Left lung (tissue), 4 donors: ENCODE measurements at regions not wholly inside any gene's neighbourhood (a gene's known extent, or its start where the extent isn't known, plus 50 kb on each side); places are given as distances from the start of the nearest gene placed in this dataset.

Source experiments
- ATAC-seq: fragments of 200-7000 bp; cut with Tn5 transposase; one replicate; pipeline ENCODE4 v1.9.1; 2020; ENCODE audit warnings: moderate library complexity
- DNase-seq, 4 donors: peaks; one replicate each; pipeline ENCODE4 v3.0.0-alpha.2; 2013 to 2020
- H3K27ac ChIP-seq, 2 donors: fragments of 200-600 bp; sonication (generic) in 1 of 2; one replicate each; pipeline versions ENCODE4 v1.5.0 to v1.8.0; 2020 to 2021
- H3K27me3 ChIP-seq, 2 donors: fragments of 200-600 bp; sonication (generic) in 1 of 2; one replicate each; pipeline versions ENCODE4 v1.5.0 to v1.8.0; 2020 to 2021
- H3K36me3 ChIP-seq, 2 donors: fragments of 200-600 bp; sonication (generic) in 1 of 2; one replicate each; pipeline versions ENCODE4 v1.5.0 to v1.8.0; 2020 to 2021
- H3K4me1 ChIP-seq, 2 donors: fragments of 200-600 bp; one replicate each; pipeline ENCODE4 v1.8.0; 2021
- H3K4me3 ChIP-seq, 2 donors: fragments of 200-600 bp; sonication (generic) in 1 of 2; one replicate each; pipeline versions ENCODE4 v1.5.0 to v1.8.0; 2020 to 2021; ENCODE audit warnings: mild to moderate bottlenecking in 1 of 2
- H3K9me3 ChIP-seq, 2 donors: fragments of 200-600 bp; sonication (generic) in 1 of 2; one replicate each; pipeline versions ENCODE4 v1.5.0 to v1.8.0; 2020 to 2021
- CTCF ChIP-seq, 2 donors: fragments of 200-600 bp; sonication (generic) in 1 of 2; IDR thresholded peaks; one replicate each; pipeline versions ENCODE4 v1.5.0 to v1.8.0; 2021; ENCODE audit warnings: antibody characterized with exemption in 2 of 2
- intact Hi-C, 2 donors: fragments of 100-400 bp; cut with DNase I; formaldehyde crosslinking; loops; one replicate each; pipeline versions ENCODE4 v1.11.2 to v1.14.2; 2022
- donor health status: DM: no; HTN: yes; CAD: no.
- donor health status: DM: no; HTN: no; CAD: no.

GRCh38 chr6:54578261-54578660 lies 268.3 kb upstream of the FAM83B start:
- Histone ChIP-seq H3K36me3 (no peaks in the 10 kb centered on the region), H3K4me1 (no peaks in the 10 kb centered on the region), H3K4me3 (no peak overlapping the region), H3K27me3 (no peaks in the 10 kb centered on the region), H3K9me3 (peaks cover 0 to 7% of the 10 kb centered on the region in 2 donors), H3K27ac (no peak overlapping the region)
- no peak for TF ChIP-seq CTCF (IDR thresholded peaks at IDR 0.05)
- DNase-seq (no peak), ATAC-seq (no peak)
- intact Hi-C loops, result no loop called here

GRCh38 chr6:54579011-54579410 lies 267.6 kb upstream of the FAM83B start:
- H3K4me1 ChIP-seq, result no peaks in the 10 kb centered on the region
- no peaks in the 10 kb centered on the region for H3K36me3 ChIP-seq
- H3K4me3 ChIP-seq, result no peak overlapping the region
- H3K27ac ChIP-seq, result no peak overlapping the region
- ATAC-seq (no peak), DNase-seq (no peak)
- no peaks in the 10 kb centered on the region for H3K9me3 ChIP-seq
- intact Hi-C loops, result no loop called here
- no peak for TF ChIP-seq CTCF (IDR thresholded peaks at IDR 0.05)
- H3K27me3 ChIP-seq, result no peaks in the 10 kb centered on the region

GRCh38 chr6:54586251-54586650 lies 260.3 kb upstream of the FAM83B start:
- no peak for TF ChIP-seq CTCF (IDR thresholded peaks at IDR 0.05)

GRCh38 chr6:54587277-54587676 lies 259.3 kb upstream of the FAM83B start:
- TF ChIP-seq CTCF (IDR thresholded peaks at IDR 0.05), result no peak
- H3K27me3 ChIP-seq, result no peaks in the 10 kb centered on the region
- no peak for ATAC-seq
- DNase-seq, result no peak
- no peaks in the 10 kb centered on the region for H3K9me3 ChIP-seq
- no peak overlapping the region for H3K27ac ChIP-seq
- H3K36me3 ChIP-seq, result no peaks in the 10 kb centered on the region
- intact Hi-C loops, result no loop called here
- H3K4me1 ChIP-seq, result no peaks in the 10 kb centered on the region
- H3K4me3 ChIP-seq, result no peak overlapping the region

More at GRCh38 chr6:54586251-54586650, 260.3 kb upstream of the FAM83B start:
- no peaks in the 10 kb centered on the region for H3K4me1 ChIP-seq
- no peaks in the 10 kb centered on the region for H3K27me3 ChIP-seq
- peak in 1 of 4 donors; percentile 13 for DNase-seq
- no peak overlapping the region for H3K4me3 ChIP-seq
- H3K27ac ChIP-seq, result no peak overlapping the region
- no peak for ATAC-seq
- no peaks in the 10 kb centered on the region for H3K36me3 ChIP-seq
- intact Hi-C loops, result no loop called here
- H3K9me3 ChIP-seq, result no peaks in the 10 kb centered on the region

GRCh38 chr6:54588176-54588575 lies 258.4 kb upstream of the FAM83B start:
- no peak overlapping the region for H3K27ac ChIP-seq
- ATAC-seq, result no peak
- intact Hi-C loops, result no loop called here

More at GRCh38 chr6:54588176-54588575, 258.4 kb upstream of the FAM83B start:
- no peaks in the 10 kb centered on the region for H3K27me3 ChIP-seq
- H3K9me3 ChIP-seq, result no peaks in the 10 kb centered on the region
- no peaks in the 10 kb centered on the region for H3K4me1 ChIP-seq
- TF ChIP-seq CTCF (IDR thresholded peaks at IDR 0.05), result no peak
- no peak for DNase-seq
- no peak overlapping the region for H3K4me3 ChIP-seq
- H3K36me3 ChIP-seq, result no peaks in the 10 kb centered on the region
